K562 (cell line): ENCODE measurements at regions not wholly inside any gene's neighbourhood (a gene's known extent, or its start where the extent isn't known, plus 50 kb on each side); places are given as distances from the start of the nearest gene placed in this dataset.

Experiments used
- ATAC-seq: fragments of 200-7000 bp; cut with Tn5 transposase; 3 replicates; pipeline ENCODE4 v1.9.1; 2020; ENCODE audit warnings: moderate library complexity
- BruUV-seq: library from RNA; stranded (reverse); fragments of 400-500 nt; replicated peaks from 2 replicates; lab custom pipeline; 2021; lab: Mats Ljungman, UMichigan
- CTCF ChIA-PET: fragments of 300-600 bp; formaldehyde crosslinking; extraction: SDS; loops from one replicate; lab custom pipeline; 2021; ENCODE audit warnings: low intra/inter-chr PET ratio; lab: Yijun Ruan, JAX
- POLR2A ChIA-PET: fragments of 300-600, 350-650 bp; sonication (Branson Sonifier 250); formaldehyde crosslinking; extraction: SDS; loops from one replicate; lab custom pipeline; 2021; ENCODE audit warnings: antibody characterized with exemption, inconsistent platforms; lab: Yijun Ruan, JAX
- DNase-seq, 4 experiments: peaks; one replicate each; pipeline versions ENCODE4 v3.0.0 to v3.0.0-alpha.2; 2011 to 2018; ENCODE audit warnings: low spot score in 3 of 4, mixed read lengths in 3 of 4; ENCODE audit errors: extremely low read depth in 1 of 4
- FAIRE-seq: peaks from 2 replicates; lab custom pipeline; 2011; peaks lifted over from hg19 to GRCh38; lab: Jason Lieb, UNC
- H2AFZ ChIP-seq: 2 replicates; pipeline ENCODE4 v1.6.0; 2011; ENCODE audit warnings: low read depth, low read length, control low read depth, inconsistent platforms
- H3K27ac ChIP-seq: fragments of 200-600 bp; 3 replicates; pipeline ENCODE4 v1.8.0; 2011; ENCODE audit warnings: low read depth, mild to moderate bottlenecking, control low read depth, inconsistent platforms, low read length, moderate library complexity, mixed read lengths; ENCODE audit errors: extremely low read depth
- H3K27me3 ChIP-seq, 2 experiments: fragments of 300-600 bp in 1 of 2; 2 replicates in 1 of 2; 3 replicates in 1 of 2; pipeline versions ENCODE4 v1.6.0 to v1.8.0; 2011; ENCODE audit warnings: inconsistent platforms in 2 of 2, low read length in 2 of 2, mild to moderate bottlenecking in 1 of 2, mixed read lengths in 1 of 2, moderate library complexity in 1 of 2; ENCODE audit not compliant: control insufficient read depth in 2 of 2, insufficient read depth in 2 of 2
- H3K36me3 ChIP-seq: fragments of 300-600 bp; 3 replicates; pipeline ENCODE4 v1.8.0; 2011; ENCODE audit warnings: mild to moderate bottlenecking, low read length, inconsistent platforms; ENCODE audit not compliant: control insufficient read depth, insufficient read depth
- H3K4me1 ChIP-seq, 2 experiments: fragments of 200-600 bp in 1 of 2; replicated peaks in 1 of 2; 2 replicates in 1 of 2; 3 replicates in 1 of 2; pipeline versions ENCODE4 v1.5.1 to v1.8.0; 2011; ENCODE audit warnings: inconsistent platforms in 2 of 2, low read length in 2 of 2, mild to moderate bottlenecking in 1 of 2, mixed read lengths in 1 of 2, moderate library complexity in 1 of 2; ENCODE audit not compliant: control insufficient read depth in 2 of 2, insufficient read depth in 2 of 2
- H3K4me2 ChIP-seq: 2 replicates; pipeline ENCODE4 v1.6.1; 2011; ENCODE audit warnings: low read length, control low read depth, inconsistent platforms, mixed read lengths; ENCODE audit not compliant: insufficient read depth
- H3K4me3 ChIP-seq: fragments of 200-600 bp; sonication (generic), shearing (Covaris generic); 2 replicates; pipeline ENCODE4 v1.5.1; 2016; ENCODE audit warnings: control low read depth, inconsistent platforms
- H3K79me2 ChIP-seq: fragments of 200-600 bp; 3 replicates; pipeline ENCODE4 v1.8.0; 2011; ENCODE audit warnings: low read length, inconsistent platforms; ENCODE audit not compliant: control insufficient read depth, insufficient read depth
- H3K9ac ChIP-seq, 2 experiments: 2 replicates each; pipeline versions ENCODE4 v1.6.0 to v1.6.1; 2011; ENCODE audit warnings: low read depth in 2 of 2, low read length in 2 of 2, control low read depth in 1 of 2, inconsistent platforms in 1 of 2, mild to moderate bottlenecking in 1 of 2, mixed read lengths in 1 of 2; ENCODE audit not compliant: insufficient read depth in 1 of 2
- H3K9me1 ChIP-seq: one replicate; pipeline ENCODE4 v1.6.0; 2011; ENCODE audit warnings: inconsistent platforms, mild to moderate bottlenecking, low read length, moderate library complexity; ENCODE audit not compliant: control insufficient read depth, insufficient read depth
- H3K9me3 ChIP-seq: replicated peaks from 2 replicates; pipeline ENCODE4 v1.5.1; 2011; ENCODE audit warnings: low read depth, low read length, inconsistent platforms; ENCODE audit not compliant: control insufficient read depth, insufficient read depth
- H4K20me1 ChIP-seq: replicated peaks from 2 replicates; pipeline ENCODE4 v1.6.1; 2011; ENCODE audit warnings: low read length, inconsistent platforms, mixed read lengths; ENCODE audit not compliant: control insufficient read depth, insufficient read depth
- ATF3 ChIP-seq, 2 experiments: fragments of 450-650 bp in 1 of 2; sonication (generic) in 1 of 2; formaldehyde crosslinking in 1 of 2; IDR thresholded peaks in 1 of 2; conservative IDR thresholded peaks in 1 of 2; 2 replicates each; pipeline versions ENCODE4 v1.6.1 to v1.8.1; 2016 to 2023; ENCODE audit warnings: mild to moderate bottlenecking in 2 of 2, moderate library complexity in 2 of 2, inconsistent platforms in 1 of 2, missing genetic modification reagents in 1 of 2
- FOSL1 ChIP-seq: fragments of 200-800 bp; sonication (Bioruptor generic); conservative IDR thresholded peaks from 2 replicates; pipeline ENCODE4 v1.6.1; 2016; ENCODE audit warnings: missing genetic modification characterization, missing compliant biosample characterization
- KHSRP ChIP-seq: fragments of 450-650 bp; IDR thresholded peaks from 2 replicates; pipeline ENCODE4 v1.6.1; 2017
- WGBS: fragments of 100-300 bp; shearing (Covaris generic); methylation state at CpG from one replicate; pipeline ENCODE4 v1.1.6; 2016; ENCODE audit warnings: low coverage, mixed read lengths; ENCODE audit not compliant: insufficient coverage; ENCODE audit errors: missing lambda C conversion rate; 5-methylcytosine and 5-hydroxymethylcytosine counted together
- in situ Hi-C: fragments of 300-500 bp; cut with MboI; formaldehyde crosslinking; loops from 4 replicates; pipeline ENCODE4 v1.15.0; 2018; ENCODE audit warnings: inconsistent platforms, mixed read lengths
- intact Hi-C: fragments of 100-400 bp; cut with micrococcal nuclease; formaldehyde crosslinking; loops from 2 replicates; pipeline ENCODE4 v1.14.2; 2022
- TF ChIP-seq, protein P1 (sequence below): fragments of 450-650 bp; formaldehyde crosslinking; IDR thresholded peaks from 2 replicates; pipeline ENCODE4 v1.4.0; 2020; ENCODE audit warnings: mild to moderate bottlenecking, moderate library complexity

DNA sequence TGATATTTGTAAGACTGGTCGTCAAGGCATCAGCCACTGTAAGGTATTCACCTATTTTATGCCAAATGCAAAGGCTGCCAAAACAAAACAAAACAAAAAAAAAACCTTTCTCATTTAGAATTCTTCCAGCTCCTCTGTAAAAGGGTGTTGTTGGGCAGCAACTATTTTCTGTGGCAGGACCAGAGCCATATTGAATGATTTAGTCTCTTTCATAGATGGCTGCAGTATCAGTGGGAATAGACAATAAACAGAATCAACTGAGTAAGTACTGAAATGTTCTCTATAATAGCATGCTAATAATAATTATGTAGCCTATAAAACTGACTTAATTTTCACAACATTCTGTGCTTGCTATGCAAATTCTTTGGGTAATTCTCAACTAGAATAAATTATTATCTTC lies 389.7 kb upstream of the PABPC4L start:
- Histone ChIP-seq H3K4me3 (no peak overlapping the region), H3K27ac (no peak overlapping the region), H3K9me3 (no peaks in the 10 kb centered on the region), H3K79me2 (no peaks in the 10 kb centered on the region), H4K20me1 (no peaks in the 10 kb centered on the region), H3K4me1 (no peaks in the 10 kb centered on the region), H3K9me1 (no peaks in the 10 kb centered on the region), H2AFZ (no peak overlapping the region), H3K9ac (no peak overlapping the region), H3K4me2 (no peak overlapping the region), H3K36me3 (no peaks in the 10 kb centered on the region), H3K27me3 (no peaks in the 10 kb centered on the region)
- ATAC-seq: no peak
- in situ Hi-C loops: no loop called here
- CTCF ChIA-PET: no interaction called here
- no peak for DNase-seq
- FAIRE-seq: no peak
- no TSS peak for BruUV-seq
- WGBS: 0% methylated on average over 1 of the region's 1 CpG
- TF ChIP-seq KHSRP (no peak), ATF3 (IDR thresholded peaks at IDR 0.05) (no peak), ATF3 (CRISPR knock-in tag; conservative IDR thresholded peaks at IDR 0.05) (no peak), FOSL1 (tag) (no peak)
- TF ChIP-seq, protein P1, sequence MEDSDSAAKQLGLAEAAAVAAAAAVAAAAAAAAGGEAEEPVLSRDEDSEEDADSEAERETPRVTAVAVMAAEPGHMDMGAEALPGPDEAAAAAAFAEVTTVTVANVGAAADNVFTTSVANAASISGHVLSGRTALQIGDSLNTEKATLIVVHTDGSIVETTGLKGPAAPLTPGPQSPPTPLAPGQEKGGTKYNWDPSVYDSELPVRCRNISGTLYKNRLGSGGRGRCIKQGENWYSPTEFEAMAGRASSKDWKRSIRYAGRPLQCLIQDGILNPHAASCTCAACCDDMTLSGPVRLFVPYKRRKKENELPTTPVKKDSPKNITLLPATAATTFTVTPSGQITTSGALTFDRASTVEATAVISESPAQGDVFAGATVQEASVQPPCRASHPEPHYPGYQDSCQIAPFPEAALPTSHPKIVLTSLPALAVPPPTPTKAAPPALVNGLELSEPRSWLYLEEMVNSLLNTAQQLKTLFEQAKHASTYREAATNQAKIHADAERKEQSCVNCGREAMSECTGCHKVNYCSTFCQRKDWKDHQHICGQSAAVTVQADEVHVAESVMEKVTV: no peak
- TF ChIP-seq, all 486 proteins: peak for 0
- POLR2A ChIA-PET: no interaction called here
- intact Hi-C loops: no loop called here
